SK-N-SH treated with all-trans-retinoic acid at 6 μM for 48 hours (cell line): ENCODE measurements at regions not wholly inside any gene's neighbourhood (a gene's known extent, or its start where the extent isn't known, plus 50 kb on each side); places are given as distances from the start of the nearest gene placed in this dataset.

Source experiments
- ATAC-seq: fragments of 200-7000 bp; cut with Tn5 transposase; 3 replicates; pipeline ENCODE4 v1.9.1; 2020; ENCODE audit warnings: mild to moderate bottlenecking, moderate library complexity
- ARNTL ChIP-seq: fragments of 450-650 bp; formaldehyde crosslinking; IDR thresholded peaks from 2 replicates; pipeline ENCODE4 v1.5.0; 2020; ENCODE audit warnings: low read depth, mild to moderate bottlenecking, moderate library complexity, borderline replicate concordance
- BACH2 ChIP-seq: fragments of 250-450 bp; sonication (Bioruptor Pico); IDR thresholded peaks from 2 replicates; pipeline ENCODE4 v1.9.0; 2021; ENCODE audit warnings: mild to moderate bottlenecking, borderline replicate concordance
- CREB5 ChIP-seq: fragments of 250-450 bp; sonication (Bioruptor Pico); IDR thresholded peaks from 2 replicates; pipeline ENCODE4 v1.5.1; 2020; ENCODE audit warnings: low read depth, mild to moderate bottlenecking, moderate library complexity
- CSDC2 ChIP-seq: fragments of 250-450 bp; sonication (Bioruptor Pico); IDR thresholded peaks from 2 replicates; pipeline ENCODE4 v1.5.0; 2020; ENCODE audit warnings: mild to moderate bottlenecking, moderate library complexity
- CSRNP3 ChIP-seq: fragments of 250-450 bp; sonication (Bioruptor Pico); IDR thresholded peaks from 2 replicates; pipeline ENCODE4 v1.5.1; 2021; ENCODE audit warnings: mild to moderate bottlenecking, moderate library complexity
- GLIS3 ChIP-seq: fragments of 250-450 bp; sonication (Bioruptor Pico); IDR thresholded peaks from 2 replicates; pipeline ENCODE4 v1.5.0; 2020; ENCODE audit warnings: mild to moderate bottlenecking, moderate library complexity
- ISL1 ChIP-seq: fragments of 250-450 bp; sonication (Bioruptor Pico); IDR thresholded peaks from 2 replicates; pipeline ENCODE4 v2.1.2; 2022; ENCODE audit warnings: mild to moderate bottlenecking, moderate library complexity
- OSR1 ChIP-seq: fragments of 250-450 bp; sonication (Bioruptor Pico); IDR thresholded peaks from 2 replicates; pipeline ENCODE4 v1.8.0; 2022; ENCODE audit warnings: moderate library complexity, mild to moderate bottlenecking, inconsistent platforms
- PATZ1 ChIP-seq: fragments of 250-450 bp; sonication (Bioruptor Pico); IDR thresholded peaks from 2 replicates; pipeline ENCODE4 v1.8.0; 2020; ENCODE audit warnings: mild to moderate bottlenecking, moderate library complexity, borderline replicate concordance
- POU6F1 ChIP-seq: fragments of 250-450 bp; sonication (Bioruptor Pico); IDR thresholded peaks from 2 replicates; pipeline ENCODE4 v1.8.0; 2021; ENCODE audit warnings: low read depth, mild to moderate bottlenecking, moderate library complexity, borderline replicate concordance
- PPARA ChIP-seq: fragments of 250-450 bp; sonication (Bioruptor Pico); IDR thresholded peaks from 2 replicates; pipeline ENCODE4 v1.5.0; 2020; ENCODE audit warnings: mild to moderate bottlenecking, borderline replicate concordance
- RARB ChIP-seq: fragments of 250-450 bp; sonication (Bioruptor Pico); IDR thresholded peaks from 2 replicates; pipeline ENCODE4 v1.8.0; 2021; ENCODE audit warnings: mild to moderate bottlenecking, moderate library complexity
- SNAI2 ChIP-seq: fragments of 250-450 bp; sonication (Bioruptor Pico); IDR thresholded peaks from 2 replicates; pipeline ENCODE4 v1.5.0; 2020; ENCODE audit warnings: mild to moderate bottlenecking, moderate library complexity
- TCF4 ChIP-seq: fragments of 250-450 bp; sonication (Bioruptor Pico); IDR thresholded peaks from 2 replicates; pipeline ENCODE4 v1.8.0; 2021; ENCODE audit warnings: mild to moderate bottlenecking, moderate library complexity, borderline replicate concordance
- TOX ChIP-seq: fragments of 250-450 bp; sonication (Bioruptor Pico); IDR thresholded peaks from 2 replicates; pipeline ENCODE4 v1.8.0; 2021; ENCODE audit warnings: mild to moderate bottlenecking, moderate library complexity, borderline replicate concordance
- TSHZ2 ChIP-seq: fragments of 250-450 bp; sonication (Bioruptor Pico); IDR thresholded peaks from 2 replicates; pipeline ENCODE4 v1.5.0; 2020; ENCODE audit warnings: mild to moderate bottlenecking, moderate library complexity
- ZC3H10 ChIP-seq: fragments of 250-450 bp; sonication (Bioruptor Pico); IDR thresholded peaks from 2 replicates; pipeline ENCODE4 v1.5.1; 2021; ENCODE audit warnings: mild to moderate bottlenecking, moderate library complexity
- ZFP3 ChIP-seq: fragments of 250-450 bp; sonication (Bioruptor Pico); IDR thresholded peaks from 2 replicates; pipeline ENCODE4 v1.5.0; 2020; ENCODE audit warnings: mild to moderate bottlenecking, moderate library complexity
- ZFP30 ChIP-seq: fragments of 450-650 bp; formaldehyde crosslinking; IDR thresholded peaks from 2 replicates; pipeline ENCODE4 v1.5.0; 2022; ENCODE audit warnings: mild to moderate bottlenecking, moderate library complexity
- ZNF70 ChIP-seq: fragments of 450-650 bp; formaldehyde crosslinking; IDR thresholded peaks from 2 replicates; pipeline ENCODE4 v1.5.0; 2020; ENCODE audit warnings: mild to moderate bottlenecking, moderate library complexity
- ZNF8 ChIP-seq: fragments of 450-650 bp; formaldehyde crosslinking; IDR thresholded peaks from 2 replicates; pipeline ENCODE4 v1.5.0; 2020; ENCODE audit warnings: mild to moderate bottlenecking, moderate library complexity

GRCh38 chr1:114299331-114299975, 145.8 kb upstream of the SYT6 start (continued):
- TF ChIP-seq BACH2 (CRISPR knock-in tag) (no peak), CSDC2 (no peak), TOX (CRISPR knock-in tag) (no peak), ZNF70 (CRISPR knock-in tag) (no peak), ZC3H10 (no peak), ARNTL (CRISPR knock-in tag) (no peak), SNAI2 (CRISPR knock-in tag) (no peak), ZNF8 (CRISPR knock-in tag) (no peak)
- TF ChIP-seq, all 23 proteins: peak for 0

GRCh38 chr1:114298008-114298407, 144.3 kb upstream of the SYT6 start:
- no peak for ATAC-seq
- no peak for TF ChIP-seq ZC3H10
- no peak for TF ChIP-seq POU6F1 (CRISPR knock-in tag)
- TF ChIP-seq, all 23 proteins: peak for 0

- ATAC-seq, result no peak
- TF ChIP-seq CSDC2, result no peak
- no peak for TF ChIP-seq SNAI2 (CRISPR knock-in tag)
- no peak for TF ChIP-seq POU6F1 (CRISPR knock-in tag)
- TF ChIP-seq ZC3H10, result no peak
- no peak for TF ChIP-seq TCF4
- TF ChIP-seq OSR1 (CRISPR knock-in tag), result no peak
- TF ChIP-seq ZNF70 (CRISPR knock-in tag), result no peak
- TF ChIP-seq CSRNP3 (CRISPR knock-in tag), result no peak
- no peak for TF ChIP-seq CREB5 (CRISPR knock-in tag)
- TF ChIP-seq BACH2 (CRISPR knock-in tag), result no peak
- TF ChIP-seq, all 23 proteins: peak for 0
Observed at GRCh38 chr1:114296413-114296812, 142.7 kb upstream of the SYT6 start.

- no peak for ATAC-seq
- no peak for TF ChIP-seq TOX (CRISPR knock-in tag)
- TF ChIP-seq ZC3H10, result no peak
- no peak for TF ChIP-seq ZNF70 (CRISPR knock-in tag)
- no peak for TF ChIP-seq CSRNP3 (CRISPR knock-in tag)
- TF ChIP-seq GLIS3 (CRISPR knock-in tag), result no peak
- TF ChIP-seq ZFP3 (CRISPR knock-in tag), result no peak
- TF ChIP-seq ZNF8 (CRISPR knock-in tag), result no peak
- TF ChIP-seq TSHZ2, result no peak
- no peak for TF ChIP-seq SNAI2 (CRISPR knock-in tag)
- no peak for TF ChIP-seq PPARA
- no peak for TF ChIP-seq ZFP30 (CRISPR knock-in tag)
- TF ChIP-seq PATZ1 (CRISPR knock-in tag), result no peak
- TF ChIP-seq ISL1 (CRISPR knock-in tag), result no peak
- TF ChIP-seq TCF4, result no peak
- no peak for TF ChIP-seq POU6F1 (CRISPR knock-in tag)
- TF ChIP-seq RARB (CRISPR knock-in tag), result no peak
Observed at GRCh38 chr1:114295321-114295720, 141.7 kb upstream of the SYT6 start.
